IPS-NIHi7 (cell line): ENCODE measurements at regions not wholly inside any gene's neighbourhood (a gene's known extent, or its start where the extent isn't known, plus 50 kb on each side); places are given as distances from the start of the nearest gene placed in this dataset.
A peak's percentile ranks its signal among the peaks of the same experiment; 100 is the strongest.
"Not testable (repeated sequence)": the region's sequence is repeated elsewhere in the genome, so short reads cannot be mapped to it uniquely, and the experiment has no call there.

Source experiments
- DNase-seq: peaks from one replicate; pipeline ENCODE4 v3.0.0; 2012; ENCODE audit warnings: mixed read lengths; ENCODE audit errors: extremely low spot score

GRCh38 chr13:58617880-58618665 lies 986.5 kb downstream of the PCDH17 start:
- no peak for DNase-seq

- no peak for DNase-seq
Measured at GRCh38 chr13:58619396-58620113, 988.0 kb downstream of the PCDH17 start.

GRCh38 chr13:58620176-58620575 lies 988.6 kb downstream of the PCDH17 start:
- DNase-seq, result peak; percentile 14

DNA sequence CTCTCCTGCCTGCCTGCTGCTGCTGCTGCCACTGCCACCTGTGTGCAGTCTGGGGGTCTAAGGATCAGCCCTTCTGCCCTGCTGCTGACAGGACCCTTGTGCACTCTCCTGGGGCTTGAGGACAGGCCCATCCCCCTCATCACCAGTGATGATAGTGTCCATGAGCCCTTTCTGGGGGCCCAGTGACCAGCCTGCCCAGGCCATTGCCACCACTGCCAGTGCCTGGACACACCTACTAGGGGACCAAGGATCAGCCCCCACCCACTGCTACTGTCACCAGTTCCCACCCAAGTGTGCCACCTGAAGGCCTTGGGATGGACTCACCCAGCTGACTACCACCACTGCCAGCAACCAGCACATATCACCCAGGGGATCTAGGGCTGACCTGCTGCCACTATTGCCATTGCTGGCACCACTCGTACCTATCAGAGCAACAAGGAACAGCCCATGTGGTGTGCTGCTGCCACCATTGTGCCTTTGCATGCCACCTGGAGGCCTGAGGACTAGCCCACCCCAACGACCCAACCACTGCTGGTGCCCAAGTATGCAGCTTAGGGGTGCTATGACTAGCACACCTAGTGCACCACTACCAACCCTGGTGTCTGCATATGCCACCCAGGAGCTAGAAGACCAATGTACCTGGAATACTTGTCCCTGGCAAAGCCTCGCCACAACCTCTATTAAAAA lies 994.3 kb downstream of the PCDH17 start:
- no peak for DNase-seq

DNA sequence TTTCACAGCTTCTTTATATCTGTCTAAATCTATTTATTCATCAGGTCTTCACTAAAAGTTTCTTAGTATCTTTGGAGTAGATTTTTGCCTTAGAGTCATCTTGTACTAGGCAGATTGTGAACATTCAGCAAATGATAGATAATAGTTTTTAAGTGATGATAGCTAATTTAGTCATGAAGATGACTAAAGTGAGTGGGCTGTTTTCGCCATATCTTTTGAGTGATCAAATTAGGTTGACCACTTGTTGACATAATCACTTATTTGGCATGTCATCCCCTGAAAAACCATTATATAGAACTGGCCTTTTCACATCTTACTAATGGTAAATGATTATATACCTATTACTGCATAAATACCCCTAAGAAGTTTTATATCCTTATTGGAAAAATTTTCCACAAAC lies 999.2 kb downstream of the PCDH17 start:
- DNase-seq, result no peak

GRCh38 chr13:58633226-58633625 lies 1001.7 kb downstream of the PCDH17 start:
- DNase-seq, result no peak

DNA sequence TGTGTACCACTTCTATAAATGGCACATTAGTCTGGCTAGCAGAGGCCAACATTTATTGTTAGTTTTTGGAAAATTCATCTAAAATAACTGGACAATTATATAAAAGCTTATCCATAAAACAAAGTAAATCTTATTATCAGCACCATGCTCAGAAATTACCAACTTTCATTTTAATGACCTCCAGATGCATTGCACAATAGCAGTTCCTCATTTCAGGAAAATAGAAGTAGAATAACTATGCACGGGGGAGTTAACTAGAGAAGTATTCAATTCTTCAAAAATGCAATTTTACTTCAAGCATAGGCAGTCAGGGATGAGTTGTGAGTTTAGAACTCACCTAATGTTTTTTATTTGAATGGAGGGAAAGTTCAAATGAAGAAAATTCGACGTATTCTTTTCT lies 1023.5 kb downstream of the PCDH17 start:
- DNase-seq, result no peak

- no peak for DNase-seq
Measured at GRCh38 chr13:58660826-58661225, 1029.3 kb downstream of the PCDH17 start.

- DNase-seq, result no peak
Measured at GRCh38 chr13:58666331-58666730, 1034.8 kb downstream of the PCDH17 start.

- DNase-seq, result no peak
Measured at GRCh38 chr13:58667096-58667495, 1035.6 kb downstream of the PCDH17 start.

DNA sequence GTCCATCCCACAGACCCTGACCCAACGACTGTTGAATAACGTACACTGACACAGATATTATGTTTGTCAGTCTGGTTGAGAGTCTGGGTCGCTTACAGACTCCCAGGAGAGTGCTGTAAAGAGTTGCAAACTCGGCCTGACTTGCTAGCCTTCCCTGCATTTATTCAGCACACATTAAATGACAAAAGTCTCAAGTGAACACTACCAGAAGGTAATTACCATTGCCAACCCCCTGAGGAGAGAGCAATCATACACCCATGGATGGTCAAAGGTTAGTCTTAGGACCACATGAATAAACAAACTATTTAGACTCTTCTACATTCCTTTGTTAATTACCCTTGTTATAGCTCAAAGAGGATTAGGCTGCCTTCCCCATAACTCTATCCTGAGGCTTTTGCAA lies 1048.6 kb downstream of the PCDH17 start:
- peak; percentile 11 for DNase-seq

GRCh38 chr13:58682616-58683015 lies 1051.1 kb downstream of the PCDH17 start:
- no peak for DNase-seq

DNA sequence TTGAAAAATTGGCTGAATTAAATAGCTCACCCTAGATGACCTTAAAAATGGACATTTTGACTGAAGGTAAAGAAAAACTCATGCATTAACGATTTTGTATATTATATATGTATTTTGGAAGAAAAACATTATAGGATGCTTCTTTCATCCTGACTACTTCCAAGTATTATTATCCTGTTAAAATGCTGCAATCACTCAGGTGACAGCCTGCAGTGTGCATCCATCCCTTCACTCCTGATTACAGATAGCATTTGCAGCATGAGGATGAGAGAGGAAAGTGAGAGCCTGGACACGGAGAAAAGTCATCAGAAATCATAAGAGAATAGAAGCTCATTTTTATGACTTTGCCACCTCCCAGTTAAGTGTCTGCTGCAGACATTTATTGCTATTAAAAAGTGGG lies 1055.6 kb downstream of the PCDH17 start:
- no peak for DNase-seq

DNA sequence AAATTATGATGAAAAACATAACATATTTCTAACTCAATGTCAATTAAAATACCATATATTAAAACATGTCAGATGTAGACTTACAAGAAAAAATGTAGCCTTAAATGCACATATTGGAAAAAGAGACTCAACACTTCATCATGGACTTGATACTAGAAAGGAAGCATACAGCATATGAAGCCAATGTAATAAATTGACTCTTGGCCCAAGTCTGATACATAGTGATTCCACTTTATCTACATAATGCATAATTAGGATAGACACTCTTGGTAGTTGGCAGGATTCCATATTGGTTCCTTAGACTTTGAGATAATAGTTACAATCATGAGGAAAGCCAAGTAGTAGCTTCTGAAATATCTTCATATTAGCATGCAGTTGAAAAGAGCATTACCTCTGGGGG lies 1067.0 kb downstream of the PCDH17 start:
- DNase-seq, result no peak

- DNase-seq, result no peak
Measured at GRCh38 chr13:58704953-58705352, 1073.4 kb downstream of the PCDH17 start.

- DNase-seq, result no peak
Measured at GRCh38 chr13:58706421-58706820, 1074.9 kb downstream of the PCDH17 start.

- peak; percentile 30 for DNase-seq
Measured at GRCh38 chr13:58712191-58712590, 1080.6 kb downstream of the PCDH17 start.

DNA sequence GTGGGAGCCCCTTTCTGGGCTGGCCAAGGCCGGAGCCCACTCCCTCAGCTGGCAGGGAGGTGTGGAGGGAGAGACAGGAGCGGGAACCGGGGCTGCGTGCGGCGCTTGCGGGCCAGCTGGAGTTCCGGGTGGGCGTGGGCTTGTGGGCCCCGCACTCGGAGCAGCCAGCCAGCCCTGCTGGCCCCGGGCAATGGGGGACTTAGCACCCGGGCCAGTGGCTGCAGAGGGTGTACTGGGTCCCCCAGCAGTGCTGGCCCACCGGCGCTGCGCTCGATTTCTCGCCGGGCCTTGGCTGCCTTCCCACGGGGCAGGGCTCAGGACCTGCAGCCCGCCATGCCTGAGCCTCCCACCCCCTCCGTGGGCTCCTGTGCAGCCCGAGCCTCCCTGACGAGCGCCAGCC lies 1082.5 kb downstream of the PCDH17 start:
- DNase-seq, result not testable (repeated sequence)

DNA sequence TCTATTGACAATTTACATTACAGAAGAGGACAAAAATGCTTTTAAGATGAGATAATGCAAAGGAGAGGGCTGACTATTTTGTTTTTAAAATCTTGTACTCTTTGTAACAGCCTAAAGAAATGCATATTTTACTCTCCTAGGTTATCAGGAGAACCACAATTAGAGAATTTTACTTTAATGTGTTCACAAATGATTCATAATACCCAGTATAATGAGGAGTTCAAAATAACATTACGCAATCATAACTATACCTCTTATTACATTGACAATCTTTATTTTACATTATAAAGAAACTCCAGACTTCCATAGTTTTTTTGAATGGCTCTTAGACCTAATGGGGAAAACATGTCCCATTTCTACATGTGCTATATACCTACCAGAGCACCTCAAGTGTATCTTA lies 1089.7 kb downstream of the PCDH17 start:
- DNase-seq, result no peak

DNA sequence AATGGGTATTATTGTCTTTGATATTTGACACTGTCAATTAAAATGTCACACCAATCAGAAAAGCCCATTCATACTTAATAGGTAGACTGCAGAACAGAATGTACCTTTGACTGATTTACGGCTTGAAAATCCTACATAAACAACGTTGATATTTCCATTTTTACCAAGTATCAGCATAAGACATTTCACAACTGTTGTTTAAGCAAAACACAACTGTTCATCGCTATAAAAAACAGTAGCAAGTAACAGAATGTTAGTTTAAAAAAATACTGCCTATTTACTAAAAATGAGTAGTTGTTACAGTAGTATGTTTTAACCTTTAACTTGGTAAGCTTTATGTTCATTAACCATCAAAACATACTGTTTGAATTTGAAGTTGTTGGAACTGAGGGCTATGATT lies 1096.6 kb downstream of the PCDH17 start:
- DNase-seq, result no peak

- DNase-seq, result no peak
Measured at GRCh38 chr13:58729361-58729760, 1097.8 kb downstream of the PCDH17 start.

DNA sequence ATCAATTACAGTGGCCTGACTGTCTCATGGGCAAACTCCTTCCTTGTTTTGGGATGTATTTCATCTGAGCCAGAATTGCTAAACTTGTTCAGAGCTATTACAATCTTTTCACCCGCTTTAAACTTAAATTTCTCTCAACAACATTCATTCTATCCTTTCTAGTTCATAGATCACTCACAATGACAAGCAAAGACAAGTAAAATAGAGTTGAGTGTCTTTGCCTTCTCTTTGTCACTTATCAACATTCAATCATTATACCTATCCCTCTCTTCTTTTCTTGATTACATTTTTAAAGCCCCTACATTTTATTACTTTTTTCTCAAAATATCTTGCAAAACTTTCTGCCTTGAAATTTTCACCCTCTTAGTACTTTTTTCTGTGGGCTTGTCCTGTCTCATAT lies 1113.1 kb downstream of the PCDH17 start:
- DNase-seq, result no peak

DNA sequence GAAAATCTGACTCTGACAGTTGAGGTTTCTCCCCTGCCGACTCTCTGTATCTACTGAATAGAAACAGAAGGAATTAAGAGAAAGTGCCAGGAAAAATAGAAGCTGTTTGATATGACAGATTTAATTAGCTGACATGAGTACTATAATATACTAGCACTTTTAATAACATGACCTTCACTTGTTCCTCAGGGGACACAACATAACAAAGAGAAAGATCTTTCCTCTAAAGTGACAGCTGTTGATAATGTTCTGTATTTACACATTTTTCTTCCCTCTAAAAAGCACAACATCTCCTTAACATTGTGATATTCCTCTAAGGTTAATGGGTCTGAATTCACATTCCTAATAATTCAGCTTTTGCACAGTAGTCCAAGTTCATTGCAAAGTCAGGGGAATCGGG lies 1136.0 kb downstream of the PCDH17 start:
- no peak for DNase-seq
